WTC11 (cell line): ENCODE measurements at regions not wholly inside any gene's neighbourhood (a gene's known extent, or its start where the extent isn't known, plus 50 kb on each side); places are given as distances from the start of the nearest gene placed in this dataset.

ENCODE experiments used
- ATAC-seq: fragments of 200-7000 bp; cut with Tn5 transposase; 2 replicates; pipeline ENCODE4 v1.10.0; 2021; ENCODE audit warnings: mild to moderate bottlenecking, moderate library complexity
- CTCF ChIA-PET: fragments of 300-600 bp; sonication (Branson Sonifier 250); formaldehyde crosslinking; loops from one replicate; lab custom pipeline; 2021; ENCODE audit warnings: antibody characterized with exemption; lab: Charles Lee
- POLR2A ChIA-PET: fragments of 350-600 bp; sonication (Branson Sonifier 250); formaldehyde crosslinking; loops from one replicate; lab custom pipeline; 2021; ENCODE audit warnings: antibody characterized with exemption; lab: Charles Lee
- DNase-seq: peaks from one replicate; pipeline ENCODE4 v3.0.0; 2021; ENCODE audit warnings: low spot score
- H3K27ac Mint-ChIP-seq: 2 replicates; pipeline ENCODE4 v1.8.0; 2021; ENCODE audit warnings: mixed read lengths
- H3K27me3 Mint-ChIP-seq: 2 replicates; pipeline ENCODE4 v1.8.0; 2021; ENCODE audit warnings: low read depth, mild to moderate bottlenecking, moderate library complexity, mixed read lengths
- H3K36me3 Mint-ChIP-seq: 2 replicates; pipeline ENCODE4 v1.8.0; 2021; ENCODE audit warnings: mixed read lengths
- H3K4me1 Mint-ChIP-seq: 2 replicates; pipeline ENCODE4 v1.8.0; 2022; ENCODE audit warnings: mixed read lengths
- H3K4me3 Mint-ChIP-seq: 2 replicates; pipeline ENCODE4 v1.8.0; 2021; ENCODE audit warnings: mild to moderate bottlenecking, moderate library complexity, mixed read lengths
- H3K9me3 Mint-ChIP-seq: 2 replicates; pipeline ENCODE4 v1.8.0; 2021; ENCODE audit warnings: mixed read lengths
- AFF4 ChIP-seq: sonication (generic); formaldehyde crosslinking; IDR thresholded peaks from 2 replicates; pipeline ENCODE4 v1.8.1; 2023; ENCODE audit warnings: mild to moderate bottlenecking, missing genetic modification reagents, borderline replicate concordance
- ARID4B ChIP-seq: sonication (generic); formaldehyde crosslinking; IDR thresholded peaks from 2 replicates; pipeline ENCODE4 v1.8.0; 2023; ENCODE audit warnings: missing genetic modification reagents, mild to moderate bottlenecking, borderline replicate concordance
- ATF1 ChIP-seq: sonication (generic); formaldehyde crosslinking; IDR thresholded peaks from 2 replicates; pipeline ENCODE4 v1.8.1; 2023; ENCODE audit warnings: mild to moderate bottlenecking, moderate library complexity, missing genetic modification reagents
- E2F5 ChIP-seq: sonication (generic); formaldehyde crosslinking; IDR thresholded peaks from 2 replicates; pipeline ENCODE4 v1.8.1; 2022; ENCODE audit warnings: mild to moderate bottlenecking, moderate library complexity, missing genetic modification reagents
- EMX1 ChIP-seq: fragments of 250-450 bp; sonication (Bioruptor Pico); IDR thresholded peaks from 2 replicates; pipeline ENCODE4 v1.8.0; 2021; ENCODE audit warnings: mild to moderate bottlenecking
- FOXJ3 ChIP-seq: sonication (generic); formaldehyde crosslinking; IDR thresholded peaks from 2 replicates; pipeline ENCODE4 v1.9.0; 2021; ENCODE audit warnings: missing genetic modification reagents, mild to moderate bottlenecking, borderline replicate concordance
- GRHL2 ChIP-seq: fragments of 250-450 bp; sonication (Bioruptor Pico); IDR thresholded peaks from 2 replicates; pipeline ENCODE4 v1.8.0; 2022; ENCODE audit warnings: mild to moderate bottlenecking, moderate library complexity; ENCODE audit not compliant: insufficient replicate concordance, severe bottlenecking
- NR3C1 ChIP-seq: sonication (generic); formaldehyde crosslinking; conservative IDR thresholded peaks from 2 replicates; pipeline ENCODE4 v1.8.1; 2023; ENCODE audit warnings: low read depth, mild to moderate bottlenecking, missing genetic modification reagents
- SP1 ChIP-seq: sonication (generic); formaldehyde crosslinking; conservative IDR thresholded peaks from 2 replicates; pipeline ENCODE4 v1.8.1; 2022; ENCODE audit warnings: missing genetic modification reagents
- ZNF138 ChIP-seq: sonication (generic); formaldehyde crosslinking; conservative IDR thresholded peaks from 2 replicates; pipeline ENCODE4 v1.8.1; 2022; ENCODE audit warnings: mild to moderate bottlenecking, moderate library complexity, missing genetic modification reagents
- ZNF281 ChIP-seq: sonication (generic); formaldehyde crosslinking; IDR thresholded peaks from 2 replicates; pipeline ENCODE4 v1.8.0; 2023; ENCODE audit warnings: mild to moderate bottlenecking, missing genetic modification reagents
- ZNF396 ChIP-seq: fragments of 250-450 bp; sonication (Bioruptor Pico); IDR thresholded peaks from 2 replicates; pipeline ENCODE4 v1.8.0; 2021; ENCODE audit warnings: mild to moderate bottlenecking, moderate library complexity, borderline replicate concordance
- ZNF425 ChIP-seq: fragments of 250-450 bp; sonication (Bioruptor Pico); conservative IDR thresholded peaks from 2 replicates; pipeline ENCODE4 v1.9.0; 2021; ENCODE audit warnings: mild to moderate bottlenecking

GRCh38 chr10:123269675-123270074, 115.5 kb downstream of the BUB3 start (continued):
- TF ChIP-seq ZNF281 (CRISPR knock-in tag): no peak
- TF ChIP-seq GRHL2: no peak
- TF ChIP-seq NR3C1 (CRISPR knock-in tag): no peak
- no peak for TF ChIP-seq ARID4B (CRISPR knock-in tag)
- no peak for TF ChIP-seq ZNF138 (CRISPR knock-in tag)
- TF ChIP-seq E2F5: no peak

GRCh38 chr10:123270221-123270620, 116.0 kb downstream of the BUB3 start:
- DNase-seq: no peak
- ChIA-PET CTCF (no interaction called here), POLR2A (no interaction called here)
- peaks cover 7% of the 10 kb centered on the region for H3K9me3 Mint-ChIP-seq
- TF ChIP-seq EMX1 (CRISPR knock-in tag) (no peak), GRHL2 (no peak), ZNF396 (CRISPR knock-in tag) (no peak), ATF1 (CRISPR knock-in tag) (no peak), SP1 (CRISPR knock-in tag) (no peak), FOXJ3 (CRISPR knock-in tag) (no peak), AFF4 (CRISPR knock-in tag) (no peak), ZNF425 (CRISPR knock-in tag) (no peak)
- no peak overlapping the region for H3K4me3 Mint-ChIP-seq
- 0 out of 2 replicates have a peak, but pooled peaks cover under 1% of the 10 kb centered on the region for H3K36me3 Mint-ChIP-seq
- H3K27me3 Mint-ChIP-seq: no peaks in the 10 kb centered on the region
- no peak for ATAC-seq
- H3K27ac Mint-ChIP-seq: no peak overlapping the region
- H3K4me1 Mint-ChIP-seq: peaks cover 16% of the 10 kb centered on the region
